Ascending aorta (tissue), 2 donors: ENCODE measurements at regions not wholly inside any gene's neighbourhood (a gene's known extent, or its start where the extent isn't known, plus 50 kb on each side); places are given as distances from the start of the nearest gene placed in this dataset.

ENCODE experiments used
- DNase-seq, 2 donors: peaks; one replicate each; pipeline ENCODE4 v3.0.0-alpha.2; 2019; ENCODE audit warnings: low spot score in 2 of 2
- H3K27ac ChIP-seq, 2 donors: fragments of 200-600 bp; sonication (generic); one replicate each; pipeline ENCODE4 v1.5.1; 2016 to 2017; ENCODE audit warnings: mild to moderate bottlenecking in 1 of 2
- H3K27me3 ChIP-seq: fragments of 200-600 bp; sonication (generic); one replicate; pipeline ENCODE4 v1.5.1; 2017
- H3K36me3 ChIP-seq, 2 donors: fragments of 200-600 bp; sonication (generic); one replicate each; pipeline ENCODE4 v1.5.1; 2016
- H3K4me1 ChIP-seq, 2 donors: fragments of 200-600 bp; sonication (generic); one replicate each; pipeline ENCODE4 v1.5.1; 2016 to 2017; ENCODE audit warnings: mild to moderate bottlenecking in 1 of 2
- H3K4me3 ChIP-seq, 2 donors: fragments of 200-600 bp; sonication (generic); one replicate each; pipeline ENCODE4 v1.5.1; 2016 to 2017; ENCODE audit warnings: mild to moderate bottlenecking in 1 of 2
- H3K9me3 ChIP-seq, 2 donors: fragments of 200-600 bp; sonication (generic); one replicate each; pipeline ENCODE4 v1.5.1; 2016
- CTCF ChIP-seq, 3 experiments: fragments of 200-600 bp in 2 of 3; fragments of 450-650 bp in 1 of 3; sonication (generic) in 2 of 3; IDR thresholded peaks; one replicate each; pipeline ENCODE4 v1.5.1; 2016 to 2019; ENCODE audit warnings: antibody characterized with exemption in 3 of 3, mild to moderate bottlenecking in 1 of 3, moderate library complexity in 1 of 3
- intact Hi-C: fragments of 100-400 bp; cut with DNase I; formaldehyde crosslinking; loops from one replicate; pipeline ENCODE4 v1.15.1; 2023

GRCh38 chr11:134730101-134730500 lies 318.1 kb upstream of the B3GAT1 start:
- H3K36me3 ChIP-seq: no peaks in the 10 kb centered on the region
- no peaks in the 10 kb centered on the region for H3K9me3 ChIP-seq
- no peaks in the 10 kb centered on the region for H3K4me1 ChIP-seq
- no peak for DNase-seq
- intact Hi-C loops: no loop called here
- H3K27me3 ChIP-seq: no peaks in the 10 kb centered on the region
- no peak overlapping the region for H3K27ac ChIP-seq
- no peak for TF ChIP-seq CTCF (IDR thresholded peaks at IDR 0.05)
- H3K4me3 ChIP-seq: no peak overlapping the region

GRCh38 chr11:134728186-134728585 lies 316.1 kb upstream of the B3GAT1 start:
- H3K36me3 ChIP-seq: no peaks in the 10 kb centered on the region
- no peaks in the 10 kb centered on the region for H3K27me3 ChIP-seq
- no peaks in the 10 kb centered on the region for H3K4me1 ChIP-seq
- DNase-seq: peak in 1 of 2 donors; percentile 57
- intact Hi-C loops: no loop called here
- H3K27ac ChIP-seq: no peak overlapping the region
- no peak overlapping the region for H3K4me3 ChIP-seq
- TF ChIP-seq CTCF (IDR thresholded peaks at IDR 0.05): no peak
- H3K9me3 ChIP-seq: no peaks in the 10 kb centered on the region

GRCh38 chr11:134727636-134728035 lies 315.6 kb upstream of the B3GAT1 start:
- H3K36me3 ChIP-seq: no peaks in the 10 kb centered on the region
- no peaks in the 10 kb centered on the region for H3K9me3 ChIP-seq
- intact Hi-C loops: no loop called here
- no peak overlapping the region for H3K4me3 ChIP-seq
- no peaks in the 10 kb centered on the region for H3K27me3 ChIP-seq
- H3K4me1 ChIP-seq: no peaks in the 10 kb centered on the region
- DNase-seq: no peak
- TF ChIP-seq CTCF (IDR thresholded peaks at IDR 0.05): no peak
- no peak overlapping the region for H3K27ac ChIP-seq

GRCh38 chr11:134727204-134727603 lies 315.2 kb upstream of the B3GAT1 start:
- intact Hi-C loops: no loop called here
- Histone ChIP-seq H3K4me3 (no peak overlapping the region), H3K36me3 (no peaks in the 10 kb centered on the region), H3K4me1 (no peaks in the 10 kb centered on the region), H3K27me3 (no peaks in the 10 kb centered on the region), H3K27ac (no peak overlapping the region), H3K9me3 (no peaks in the 10 kb centered on the region)
- DNase-seq: peak in 1 of 2 donors; percentile 24
- no peak for TF ChIP-seq CTCF (IDR thresholded peaks at IDR 0.05)

GRCh38 chr11:134725716-134726639 lies 313.9 kb upstream of the B3GAT1 start:
- H3K4me3 ChIP-seq: no peak overlapping the region
- TF ChIP-seq CTCF (IDR thresholded peaks at IDR 0.05): no peak
- H3K36me3 ChIP-seq: no peaks in the 10 kb centered on the region
- peak in 1 of 2 donors; percentile 34 for DNase-seq
- no peaks in the 10 kb centered on the region for H3K27me3 ChIP-seq
- no peak overlapping the region for H3K27ac ChIP-seq
- H3K9me3 ChIP-seq: no peaks in the 10 kb centered on the region
- H3K4me1 ChIP-seq: no peaks in the 10 kb centered on the region
- intact Hi-C loops: no loop called here
